Skeletal muscle cell (primary cell): ENCODE measurements at regions not wholly inside any gene's neighbourhood (a gene's known extent, or its start where the extent isn't known, plus 50 kb on each side); places are given as distances from the start of the nearest gene placed in this dataset.

Source experiments
- DNase-seq: peaks from one replicate; pipeline ENCODE4 v3.0.0-alpha.2; 2010; ENCODE audit warnings: low read depth
- H3K4me3 ChIP-seq: 2 replicates; pipeline ENCODE4 v1.5.1; 2011; ENCODE audit warnings: low read depth, mild to moderate bottlenecking, control low read depth, low read length, moderate library complexity

DNA sequence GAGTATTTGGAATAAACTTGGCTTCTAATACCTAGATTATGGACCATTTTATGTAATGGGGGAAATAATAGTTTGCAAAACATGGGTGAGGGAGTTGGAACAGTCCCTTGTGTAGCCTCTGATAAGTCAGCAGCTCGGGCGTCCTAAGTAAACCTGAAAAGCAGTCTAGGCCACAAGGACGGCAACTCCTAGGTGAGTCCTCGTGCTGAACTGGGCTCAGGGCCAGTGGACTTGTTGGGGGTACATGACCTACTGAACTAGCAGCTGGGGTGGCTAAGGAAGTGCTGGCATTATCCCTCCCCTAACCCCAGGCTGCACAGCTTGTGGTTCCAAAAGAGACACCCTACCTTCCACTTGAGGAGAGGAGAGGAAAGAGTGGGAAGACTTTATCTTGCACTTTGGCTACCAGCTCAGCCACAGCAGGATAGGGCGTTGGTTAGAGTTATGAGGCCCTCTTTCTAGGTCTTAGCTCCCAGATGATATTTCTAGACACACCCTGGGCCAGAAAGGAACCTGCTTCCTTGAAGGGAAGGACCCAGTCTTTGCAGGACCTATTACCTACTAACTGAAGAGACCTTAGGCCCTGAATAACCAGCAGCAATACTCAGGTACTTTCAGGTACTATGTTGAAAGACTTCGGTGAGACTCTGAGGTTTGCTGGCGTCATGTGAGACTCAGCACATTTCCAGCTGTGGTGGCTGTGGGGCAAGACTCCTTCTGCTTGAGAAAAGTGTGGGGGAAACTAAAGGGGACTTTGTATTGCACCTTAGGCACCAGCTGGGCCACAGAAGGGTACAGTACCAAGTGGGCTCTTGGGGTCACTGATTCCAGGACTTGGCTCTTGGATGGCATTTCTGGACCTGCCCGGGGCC is 71.0 kb downstream of the AQP4 start:
- DNase-seq: no peak
- no peak overlapping the region for H3K4me3 ChIP-seq

DNA sequence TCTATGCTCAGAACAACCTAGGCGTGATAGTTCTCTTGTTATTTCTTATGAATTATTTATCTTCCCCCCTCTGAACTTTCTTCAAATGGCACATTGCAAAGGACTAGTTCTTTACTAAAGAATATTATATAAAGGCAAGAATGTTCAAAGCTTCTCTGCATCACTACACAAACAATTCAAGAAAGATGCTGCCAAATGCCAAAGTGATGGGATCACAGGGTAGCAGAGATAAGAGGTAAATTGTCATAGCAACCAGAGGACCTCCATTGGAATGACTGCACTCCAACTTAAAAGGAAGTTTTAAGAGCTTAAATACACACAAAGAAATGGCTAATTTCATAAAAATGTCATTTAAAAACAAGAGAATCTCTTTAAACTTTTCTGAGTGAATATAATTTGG is 72.8 kb downstream of the AQP4 start:
- DNase-seq: no peak
- no peak overlapping the region for H3K4me3 ChIP-seq

DNA sequence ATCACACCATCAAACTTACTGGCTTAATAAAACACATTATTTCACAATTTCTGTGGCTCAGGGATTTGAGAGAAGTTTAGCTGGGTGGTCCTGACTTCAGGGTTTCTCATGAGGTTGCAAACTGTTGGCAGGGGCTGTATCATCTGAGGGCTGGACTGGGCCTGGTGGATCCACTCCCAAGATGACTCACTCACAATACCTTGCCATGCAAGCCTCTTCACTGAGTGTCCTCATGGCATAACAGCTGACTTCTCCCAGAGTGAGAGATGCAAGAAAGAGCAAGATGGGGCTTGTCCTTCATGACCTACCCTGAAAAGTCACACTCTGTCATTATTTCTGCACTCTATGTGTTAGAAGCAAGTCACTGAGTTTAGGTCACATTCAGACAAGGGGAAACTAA is 73.8 kb downstream of the AQP4 start:
- DNase-seq: no peak
- no peak overlapping the region for H3K4me3 ChIP-seq

DNA sequence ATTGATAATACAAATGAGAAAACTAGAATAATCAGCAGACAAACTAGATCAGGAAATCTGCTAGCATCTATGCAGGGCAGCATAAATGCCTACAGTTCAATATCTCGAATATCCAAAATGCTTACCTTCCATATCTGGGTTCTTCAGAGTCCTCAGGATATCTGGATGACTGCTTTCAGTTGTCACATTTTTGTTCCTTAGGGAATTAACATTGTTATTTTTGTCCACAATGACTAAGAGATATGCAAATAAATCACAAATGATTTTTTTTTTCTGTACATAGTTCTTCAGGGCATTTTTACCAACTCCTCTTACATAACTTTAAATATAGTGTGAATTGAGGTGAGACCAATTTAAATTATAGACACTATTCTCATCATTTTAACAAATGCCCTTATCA is 80.9 kb downstream of the AQP4 start:
- no peak for DNase-seq
- no peak overlapping the region for H3K4me3 ChIP-seq

DNA sequence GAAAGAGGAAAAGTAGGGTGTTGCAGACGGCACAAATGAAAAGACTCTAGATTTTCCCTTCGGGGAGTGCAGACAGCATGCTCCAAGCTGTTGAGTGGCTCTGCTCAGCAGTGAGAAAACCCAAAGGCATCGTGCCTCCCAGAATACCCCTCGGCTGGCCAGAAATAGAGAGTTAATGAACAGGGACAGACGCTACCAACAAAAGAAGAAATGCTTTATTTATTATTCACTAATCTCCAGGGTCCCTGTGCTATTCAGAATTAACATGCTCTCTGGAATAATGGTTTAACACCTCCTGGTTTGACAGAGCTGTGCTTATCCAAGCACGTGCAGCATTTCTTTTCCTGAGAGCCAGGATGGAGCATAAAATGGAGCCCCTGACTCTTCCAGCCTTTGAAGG is 82.3 kb downstream of the AQP4 start:
- H3K4me3 ChIP-seq: no peak overlapping the region
- DNase-seq: no peak

DNA sequence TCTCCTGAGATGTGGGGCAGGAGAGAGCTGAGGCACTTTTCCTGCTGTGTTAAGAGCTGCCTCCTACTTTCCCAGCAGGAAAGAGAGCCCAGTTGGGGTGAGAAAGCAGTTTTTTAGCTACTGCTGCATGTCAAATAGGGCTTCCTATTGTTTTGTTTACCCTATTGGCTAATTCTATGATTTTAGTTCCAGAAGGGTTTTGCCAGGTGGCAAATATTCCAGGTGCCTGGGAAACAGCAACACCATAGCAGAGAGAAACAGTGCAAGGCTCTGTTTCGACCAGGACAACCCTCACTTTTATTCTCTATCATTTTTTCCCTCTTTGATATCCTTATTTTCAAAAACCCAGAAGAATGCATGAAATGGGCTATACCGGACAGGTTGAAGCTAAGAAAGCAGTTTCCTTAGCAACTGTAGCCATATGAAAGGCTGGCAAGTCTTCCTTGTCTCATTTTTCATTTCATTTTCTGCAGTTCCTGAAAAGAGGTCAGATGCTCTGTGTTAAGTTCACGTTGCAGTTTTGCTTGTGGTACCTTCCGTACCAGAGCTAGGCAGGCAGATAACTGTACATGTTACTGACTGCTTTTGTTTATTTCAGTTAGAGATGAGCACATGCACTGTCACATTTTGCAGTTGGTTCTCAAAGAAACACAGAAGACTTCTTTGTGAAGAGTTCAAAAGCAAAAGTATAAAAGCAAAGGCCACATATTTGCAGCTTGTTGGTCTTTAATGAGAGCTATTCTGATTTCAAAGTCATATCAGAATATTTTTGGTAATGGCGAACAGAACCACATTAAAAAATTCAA is 84.8 kb downstream of the AQP4 start:
- no peak overlapping the region for H3K4me3 ChIP-seq
- DNase-seq: no peak

DNA sequence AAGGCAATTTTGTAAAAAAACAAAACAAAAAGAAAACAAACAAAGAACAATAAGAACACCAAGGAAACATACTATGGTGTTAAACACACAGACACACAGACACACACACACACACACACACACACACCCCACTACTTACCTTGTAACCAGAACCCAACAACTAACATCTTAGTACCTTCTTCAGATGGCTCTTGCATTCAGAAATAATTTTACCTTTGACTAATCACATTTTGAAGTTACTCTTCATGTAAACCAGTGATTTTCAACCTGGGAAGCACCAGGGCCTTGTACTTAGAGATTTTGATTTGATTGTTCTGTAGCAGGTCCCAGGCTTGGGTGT is 87.5 kb downstream of the AQP4 start:
- no peak overlapping the region for H3K4me3 ChIP-seq
- no peak for DNase-seq

DNA sequence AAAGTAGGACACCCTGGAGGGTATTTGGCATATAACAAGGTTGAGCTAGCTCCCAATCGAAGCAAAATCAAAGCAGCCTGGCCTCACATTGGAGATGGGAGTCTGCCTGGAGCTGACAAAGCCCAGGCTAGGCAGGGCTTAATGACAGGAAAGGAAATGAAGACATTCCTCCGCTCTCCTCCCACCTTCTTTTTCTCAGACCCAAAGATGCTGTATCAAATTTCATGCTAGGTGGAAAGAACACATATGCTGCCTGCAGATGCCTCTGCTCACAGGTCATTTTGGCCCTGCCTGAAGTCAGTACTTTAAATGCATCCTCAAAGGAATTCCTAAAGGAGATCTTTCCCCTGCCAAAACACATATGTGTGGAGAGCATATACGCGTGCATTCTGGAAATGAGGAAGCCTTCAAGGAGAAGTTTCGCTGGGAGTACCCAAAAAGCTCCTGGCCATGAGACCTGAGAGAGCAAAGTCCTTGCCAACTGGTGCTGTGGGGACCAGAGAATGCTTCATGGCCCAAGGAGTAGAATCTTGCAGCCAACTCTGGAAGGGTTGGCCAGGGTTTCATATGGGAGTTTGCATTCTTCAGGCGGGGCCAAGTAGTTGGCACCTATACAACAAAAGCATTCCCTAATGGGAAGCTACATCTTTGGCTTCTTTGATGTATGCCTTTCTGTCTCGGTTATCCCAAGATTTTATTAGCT is 88.0 kb downstream of the AQP4 start:
- no peak overlapping the region for H3K4me3 ChIP-seq
- DNase-seq: no peak

DNA sequence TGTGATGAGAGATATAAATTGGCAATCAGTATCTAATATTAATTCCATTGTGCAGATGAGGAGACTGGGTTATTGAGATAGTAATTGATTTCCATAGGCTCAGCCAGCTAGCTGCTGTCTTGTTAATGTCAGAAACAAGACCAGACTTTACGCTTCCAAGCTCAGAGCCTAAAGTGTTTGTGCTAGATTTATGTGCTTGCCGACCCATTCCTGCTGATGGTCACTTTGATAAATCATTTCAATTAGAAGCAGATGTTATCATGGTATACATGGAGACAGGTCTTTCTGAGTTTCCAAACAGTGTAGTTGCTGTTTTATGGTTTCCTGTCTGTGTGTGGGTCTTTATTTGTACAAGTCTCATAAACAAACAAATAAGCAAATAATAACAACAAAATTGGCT is 92.8 kb downstream of the AQP4 start:
- no peak for DNase-seq

DNA sequence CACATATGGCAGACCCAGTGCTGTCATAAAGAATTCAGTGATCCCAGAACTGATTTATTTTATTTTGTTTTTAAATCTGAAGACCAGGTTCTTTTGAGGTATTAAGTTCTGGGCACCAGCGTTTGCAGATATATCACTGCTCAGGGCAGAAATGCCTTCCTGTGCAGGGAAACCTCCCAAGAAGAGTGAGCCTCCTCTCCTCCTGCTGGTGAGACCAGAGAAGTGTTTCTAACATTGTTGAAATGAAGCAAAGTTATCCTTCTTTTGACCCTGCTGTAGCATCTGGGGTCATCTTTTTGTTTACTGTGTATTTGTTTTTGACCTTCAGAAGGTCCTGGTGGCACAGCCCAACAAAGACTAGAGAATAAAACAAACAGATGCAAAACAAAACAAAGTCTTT is 94.0 kb downstream of the AQP4 start:
- DNase-seq: no peak
- no peak overlapping the region for H3K4me3 ChIP-seq

More for the DNA sequence above, 92.8 kb downstream of the AQP4 start:
- H3K4me3 ChIP-seq: no peak overlapping the region

DNA sequence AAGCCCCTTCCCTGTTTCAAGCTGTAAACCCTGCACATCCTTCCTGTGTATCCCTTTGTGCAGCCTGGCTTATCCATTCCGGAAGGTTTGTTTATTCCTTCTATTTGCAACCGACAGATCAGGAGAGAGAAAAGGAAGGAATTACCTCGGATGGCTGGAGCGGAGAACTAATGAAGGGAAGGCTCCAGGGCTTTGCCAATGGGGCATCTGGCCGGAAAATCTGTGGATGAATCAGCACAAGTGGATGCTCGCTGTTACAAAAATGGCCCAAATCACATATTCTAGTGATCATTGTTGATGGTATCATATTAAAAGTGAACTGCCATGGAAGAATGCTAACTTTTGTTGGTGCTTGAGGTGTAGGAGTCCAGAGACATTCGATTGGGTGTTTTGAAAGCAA is 97.1 kb downstream of the AQP4 start:
- no peak overlapping the region for H3K4me3 ChIP-seq

DNA sequence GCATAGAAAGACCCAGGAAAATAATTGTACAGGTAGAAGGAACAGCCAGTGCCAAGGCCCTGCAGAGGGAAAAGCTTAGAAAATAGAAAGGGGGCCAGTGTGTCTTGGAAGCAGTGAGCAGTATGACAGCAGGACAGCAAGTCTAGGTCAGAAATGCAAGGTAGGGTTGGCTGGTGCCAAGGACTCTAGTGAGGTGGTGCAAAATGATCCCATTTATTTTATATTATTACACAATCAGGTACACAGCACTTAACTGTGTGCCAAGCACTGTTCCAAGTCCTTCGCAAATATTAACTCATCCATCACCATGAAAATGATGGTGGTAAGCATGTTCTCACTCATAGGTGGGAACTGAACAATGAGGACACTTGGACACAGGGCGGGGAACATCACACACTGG is 100.0 kb downstream of the AQP4 start:
- DNase-seq: no peak
- H3K4me3 ChIP-seq: no peak overlapping the region

More for the DNA sequence above, 97.1 kb downstream of the AQP4 start:
- no peak for DNase-seq

DNA sequence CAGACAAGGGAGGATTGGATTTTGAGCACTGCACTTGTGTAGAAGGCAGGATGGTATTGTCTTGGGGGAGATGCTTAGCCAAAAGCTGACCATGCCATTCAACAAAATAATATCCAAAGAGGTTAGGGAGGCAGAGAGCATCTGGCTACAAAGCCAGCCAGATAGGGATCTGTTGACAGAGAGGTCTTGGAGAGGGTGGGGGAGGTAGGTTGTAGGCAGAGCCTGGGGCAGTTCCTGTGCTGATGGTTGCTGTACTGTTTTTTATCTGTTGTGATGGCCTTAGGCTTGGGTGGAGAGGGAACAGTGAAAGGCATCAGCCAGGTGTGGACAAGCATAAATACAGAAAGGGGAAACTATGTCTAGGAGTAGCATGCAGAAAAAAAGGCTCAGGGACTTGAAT is 100.9 kb downstream of the AQP4 start:
- no peak for DNase-seq
- no peak overlapping the region for H3K4me3 ChIP-seq

DNA sequence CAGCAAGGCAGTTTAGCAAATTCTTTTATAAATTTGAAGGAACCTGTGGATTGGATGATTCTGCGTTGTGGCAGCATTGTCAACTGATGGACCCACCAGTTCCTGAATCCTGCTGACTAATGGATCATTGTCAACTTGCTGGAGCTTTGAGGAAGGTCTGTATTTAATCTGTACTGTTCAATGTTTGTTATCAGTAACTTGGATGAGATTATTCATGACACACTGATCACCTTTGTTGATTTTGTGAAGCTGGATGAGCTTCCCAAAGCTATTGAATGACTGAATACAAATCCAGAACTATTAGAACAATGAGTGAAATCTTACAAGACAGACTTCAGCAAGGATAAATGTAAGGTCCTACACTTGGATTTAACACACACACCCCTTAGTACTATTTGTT is 101.3 kb downstream of the AQP4 start:
- DNase-seq: no peak
- H3K4me3 ChIP-seq: no peak overlapping the region

DNA sequence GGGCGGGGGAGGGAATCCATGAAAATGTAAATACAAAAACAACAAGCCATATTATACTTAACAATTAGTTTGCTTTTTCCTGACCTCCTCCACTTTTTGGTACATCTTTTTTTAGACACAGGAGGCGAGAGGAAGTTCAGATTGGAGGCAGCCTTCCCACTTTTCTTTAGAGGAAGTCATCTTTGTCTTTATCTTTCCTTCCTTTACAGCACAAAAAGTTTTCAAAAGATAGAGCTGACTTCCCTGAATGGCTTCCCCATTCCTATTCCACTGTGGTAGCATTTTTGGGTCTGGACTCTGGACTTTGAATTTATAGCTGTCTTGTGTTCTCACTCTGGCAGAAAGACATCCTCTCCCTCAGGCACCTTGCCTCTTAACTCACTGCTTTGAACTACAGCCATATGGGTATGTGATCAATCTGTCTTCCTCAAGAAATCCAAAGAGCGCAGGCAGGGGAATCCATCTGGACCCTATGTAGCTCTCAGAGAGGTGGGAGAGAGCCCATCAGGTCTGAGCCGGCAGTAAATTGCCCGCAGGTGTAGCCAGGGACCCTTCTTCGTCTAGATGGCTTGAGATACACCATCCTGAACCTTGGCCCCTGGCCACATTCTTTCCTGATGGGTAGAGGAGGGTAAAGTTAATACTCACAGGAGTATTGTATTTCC is 101.9 kb downstream of the AQP4 start:
- no peak overlapping the region for H3K4me3 ChIP-seq
- DNase-seq: no peak

DNA sequence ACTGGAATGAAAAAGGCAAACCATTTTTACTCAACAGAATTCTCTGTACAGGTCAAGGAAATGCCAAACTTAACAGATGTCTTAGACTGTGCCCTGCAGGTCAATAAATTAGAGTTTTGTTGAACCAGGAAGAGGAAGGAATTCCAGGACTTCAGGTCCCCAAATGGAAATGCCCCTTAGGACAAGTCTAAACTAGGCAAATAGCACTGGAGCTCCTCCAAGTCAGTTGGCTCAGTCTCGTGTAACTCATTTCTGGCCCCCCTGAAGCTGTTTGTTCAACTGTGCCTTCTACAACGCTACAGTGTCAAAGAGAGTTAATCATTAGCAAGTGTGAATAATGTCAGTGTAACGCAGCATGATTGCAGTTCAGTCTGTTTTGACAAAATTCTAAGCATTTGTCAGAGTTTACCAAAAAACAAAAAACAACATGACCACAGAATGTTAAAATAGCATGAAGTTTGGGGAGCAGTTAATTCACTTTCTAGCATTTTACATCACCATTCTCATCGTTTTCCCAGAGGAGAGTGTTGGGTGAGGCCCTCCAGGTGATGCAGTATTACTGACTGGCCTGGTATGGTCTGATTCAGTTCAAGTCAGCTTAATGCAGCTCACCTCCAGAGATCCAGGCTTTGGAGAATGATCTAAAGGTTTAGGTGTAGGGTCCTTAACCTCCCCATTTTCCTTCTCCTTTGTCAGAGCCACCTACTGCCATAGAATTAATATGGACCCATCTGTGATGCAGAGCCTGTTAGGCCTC is 108.1 kb downstream of the AQP4 start:
- DNase-seq: no peak

DNA sequence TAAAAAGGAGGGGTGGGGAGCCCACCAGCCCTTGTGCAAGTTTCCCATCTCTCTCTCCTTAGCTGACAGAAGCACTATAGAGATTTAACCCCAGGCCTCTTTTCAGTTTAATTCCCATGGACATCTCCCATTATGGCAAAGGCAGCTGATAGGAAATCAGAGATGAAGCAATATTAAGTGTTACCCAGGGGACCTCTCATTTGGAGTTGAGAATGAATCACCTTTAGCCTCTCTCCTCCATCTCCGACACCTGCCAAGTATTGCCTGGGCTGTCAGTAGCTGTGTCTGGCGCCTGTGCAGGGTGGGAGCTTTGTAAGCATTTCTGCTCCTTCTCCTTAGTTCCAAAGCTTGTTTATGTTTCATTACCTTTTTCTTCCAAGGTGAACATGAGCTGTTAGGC is 109.0 kb downstream of the AQP4 start:
- DNase-seq: no peak

More for the DNA sequence above, 108.1 kb downstream of the AQP4 start:
- no peak overlapping the region for H3K4me3 ChIP-seq

DNA sequence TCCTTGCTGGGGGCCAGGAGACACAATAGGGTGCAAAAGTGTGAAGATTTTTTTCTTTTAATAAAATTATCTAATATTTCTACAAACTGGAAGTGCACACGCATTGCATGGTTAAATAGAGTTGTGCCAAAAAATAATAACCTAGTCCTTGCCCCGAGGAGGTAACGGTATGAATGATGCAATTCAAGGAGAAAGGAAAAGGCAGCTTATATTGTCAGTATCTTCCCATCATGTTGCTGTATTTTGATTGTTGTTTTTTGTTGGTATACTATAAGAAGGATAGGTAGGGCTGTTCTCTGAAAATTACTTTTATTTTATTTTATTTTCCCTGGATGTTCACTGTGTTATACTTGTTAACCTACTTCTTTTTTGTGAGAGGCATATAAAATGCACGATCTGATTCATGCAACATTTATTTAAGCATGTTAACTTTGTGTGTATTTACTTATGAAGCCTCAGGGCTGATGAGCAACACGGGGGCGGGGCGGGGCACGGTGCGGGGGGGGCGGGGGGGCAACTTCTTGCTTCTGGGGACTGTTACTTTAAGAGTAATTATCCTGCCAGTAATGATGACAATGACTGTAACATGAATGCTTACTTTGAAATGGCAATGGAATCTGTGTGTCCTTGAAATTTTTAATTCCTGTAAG is 118.6 kb downstream of the AQP4 start:
- DNase-seq: no peak
- no peak overlapping the region for H3K4me3 ChIP-seq

More for the DNA sequence above, 109.0 kb downstream of the AQP4 start:
- no peak overlapping the region for H3K4me3 ChIP-seq

DNA sequence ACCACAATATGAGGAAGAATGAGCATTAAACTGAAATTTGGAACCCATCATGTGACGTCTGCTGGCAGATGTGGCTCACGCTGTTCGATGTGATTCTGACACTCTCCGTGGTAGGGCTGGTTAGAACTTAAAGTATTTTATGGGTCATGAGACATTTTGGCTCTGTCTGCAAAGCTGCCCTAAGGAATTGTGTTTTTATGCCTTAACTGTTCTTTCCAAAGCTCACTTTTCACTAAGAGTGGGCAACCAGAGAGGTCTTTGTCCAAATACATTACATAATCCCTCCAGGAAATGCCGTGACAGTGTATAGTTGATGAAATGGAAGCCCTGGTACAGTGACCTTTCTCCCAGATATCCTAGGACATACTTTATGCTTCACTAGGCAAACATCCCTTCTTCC is 119.1 kb downstream of the AQP4 start:
- DNase-seq: peak; percentile 4
- H3K4me3 ChIP-seq: no peak overlapping the region
